Peyer's patch (tissue), 4 donors: ENCODE measurements at regions not wholly inside any gene's neighbourhood (a gene's known extent, or its start where the extent isn't known, plus 50 kb on each side); places are given as distances from the start of the nearest gene placed in this dataset.

Experiments
- POLR2A ChIP-seq, 2 donors: fragments of 450-650 bp; IDR thresholded peaks; one replicate each; pipeline ENCODE4 v1.5.1; 2017; ENCODE audit warnings: antibody characterized with exemption in 2 of 2, mild to moderate bottlenecking in 2 of 2, moderate library complexity in 2 of 2
- TF ChIP-seq, protein P1 (sequence below), 6 experiments: fragments of 450-650 bp in 4 of 6; fragments of 200-600 bp in 2 of 6; sonication (generic) in 1 of 6; IDR thresholded peaks; one replicate each; pipeline ENCODE4 v1.5.1; 2017 to 2019; ENCODE audit warnings: antibody characterized with exemption in 6 of 6, mild to moderate bottlenecking in 3 of 6, moderate library complexity in 1 of 6

GRCh38 chr14:97298331-97298730, 501.1 kb downstream of the VRK1 start:
- TF ChIP-seq, protein P1, sequence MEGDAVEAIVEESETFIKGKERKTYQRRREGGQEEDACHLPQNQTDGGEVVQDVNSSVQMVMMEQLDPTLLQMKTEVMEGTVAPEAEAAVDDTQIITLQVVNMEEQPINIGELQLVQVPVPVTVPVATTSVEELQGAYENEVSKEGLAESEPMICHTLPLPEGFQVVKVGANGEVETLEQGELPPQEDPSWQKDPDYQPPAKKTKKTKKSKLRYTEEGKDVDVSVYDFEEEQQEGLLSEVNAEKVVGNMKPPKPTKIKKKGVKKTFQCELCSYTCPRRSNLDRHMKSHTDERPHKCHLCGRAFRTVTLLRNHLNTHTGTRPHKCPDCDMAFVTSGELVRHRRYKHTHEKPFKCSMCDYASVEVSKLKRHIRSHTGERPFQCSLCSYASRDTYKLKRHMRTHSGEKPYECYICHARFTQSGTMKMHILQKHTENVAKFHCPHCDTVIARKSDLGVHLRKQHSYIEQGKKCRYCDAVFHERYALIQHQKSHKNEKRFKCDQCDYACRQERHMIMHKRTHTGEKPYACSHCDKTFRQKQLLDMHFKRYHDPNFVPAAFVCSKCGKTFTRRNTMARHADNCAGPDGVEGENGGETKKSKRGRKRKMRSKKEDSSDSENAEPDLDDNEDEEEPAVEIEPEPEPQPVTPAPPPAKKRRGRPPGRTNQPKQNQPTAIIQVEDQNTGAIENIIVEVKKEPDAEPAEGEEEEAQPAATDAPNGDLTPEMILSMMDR (IDR thresholded peaks at IDR 0.05) = no peak
- no peak for TF ChIP-seq POLR2A (IDR thresholded peaks at IDR 0.05)
